ENCODE measurements at regions not wholly inside any gene's neighbourhood (a gene's known extent, or its start where the extent isn't known, plus 50 kb on each side); places are given as distances from the start of the nearest gene placed in this dataset.

DNA sequence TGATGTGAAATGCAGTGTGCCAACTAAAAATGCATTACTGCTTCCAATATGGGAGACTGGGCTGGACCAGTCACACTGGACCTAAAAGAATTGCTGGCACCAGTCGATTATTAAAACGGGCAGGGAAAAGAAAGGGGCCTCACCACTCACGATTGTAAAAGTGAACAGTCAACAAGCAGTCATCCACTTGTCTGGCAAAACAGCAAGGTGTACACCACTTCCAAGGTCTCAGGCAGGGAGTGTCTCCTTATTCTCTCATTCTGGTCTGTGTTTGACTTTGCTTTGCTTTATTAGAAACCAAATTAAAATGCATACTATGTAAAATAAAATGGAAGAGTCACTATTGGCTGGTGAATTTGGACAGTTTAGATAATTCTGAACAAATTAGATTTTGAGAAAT is 57.8 kb upstream of the TRPM3 start:
- no peaks in the 10 kb centered on the region for H3K79me2 ChIP-seq (ENCODE audit: low read length)
- no peaks in the 10 kb centered on the region for H3K4me1 ChIP-seq (ENCODE audit: low read length)
- TF ChIP-seq, protein P1, sequence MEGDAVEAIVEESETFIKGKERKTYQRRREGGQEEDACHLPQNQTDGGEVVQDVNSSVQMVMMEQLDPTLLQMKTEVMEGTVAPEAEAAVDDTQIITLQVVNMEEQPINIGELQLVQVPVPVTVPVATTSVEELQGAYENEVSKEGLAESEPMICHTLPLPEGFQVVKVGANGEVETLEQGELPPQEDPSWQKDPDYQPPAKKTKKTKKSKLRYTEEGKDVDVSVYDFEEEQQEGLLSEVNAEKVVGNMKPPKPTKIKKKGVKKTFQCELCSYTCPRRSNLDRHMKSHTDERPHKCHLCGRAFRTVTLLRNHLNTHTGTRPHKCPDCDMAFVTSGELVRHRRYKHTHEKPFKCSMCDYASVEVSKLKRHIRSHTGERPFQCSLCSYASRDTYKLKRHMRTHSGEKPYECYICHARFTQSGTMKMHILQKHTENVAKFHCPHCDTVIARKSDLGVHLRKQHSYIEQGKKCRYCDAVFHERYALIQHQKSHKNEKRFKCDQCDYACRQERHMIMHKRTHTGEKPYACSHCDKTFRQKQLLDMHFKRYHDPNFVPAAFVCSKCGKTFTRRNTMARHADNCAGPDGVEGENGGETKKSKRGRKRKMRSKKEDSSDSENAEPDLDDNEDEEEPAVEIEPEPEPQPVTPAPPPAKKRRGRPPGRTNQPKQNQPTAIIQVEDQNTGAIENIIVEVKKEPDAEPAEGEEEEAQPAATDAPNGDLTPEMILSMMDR (IDR thresholded peaks at IDR 0.05; ENCODE audit: low read depth, low read length), result no peak
- TF ChIP-seq EZH2phosphoT487 (IDR thresholded peaks at IDR 0.05; ENCODE audit: low read depth), result no peak
- H3K9me3 ChIP-seq (ENCODE audit: insufficient read depth, low read length), result no peaks in the 10 kb centered on the region
- H3K4me3 ChIP-seq (ENCODE audit: low read length), result no peak overlapping the region
- no peaks in the 10 kb centered on the region for H4K20me1 ChIP-seq (ENCODE audit: insufficient read depth, low read length)
- H3K9ac ChIP-seq (ENCODE audit: low read length), result no peak overlapping the region
- H2AFZ ChIP-seq (ENCODE audit: low read depth, low read length), result no peak overlapping the region
- H3K27ac ChIP-seq (ENCODE audit: low read length), result no peak overlapping the region
- no peak overlapping the region for H3K4me2 ChIP-seq (ENCODE audit: low read length)
- no peaks in the 10 kb centered on the region for H3K36me3 ChIP-seq (replicated peaks; ENCODE audit: low read depth, low read length)
- no peaks in the 10 kb centered on the region for H3K27me3 ChIP-seq (ENCODE audit: low read depth, low read length)

DNA sequence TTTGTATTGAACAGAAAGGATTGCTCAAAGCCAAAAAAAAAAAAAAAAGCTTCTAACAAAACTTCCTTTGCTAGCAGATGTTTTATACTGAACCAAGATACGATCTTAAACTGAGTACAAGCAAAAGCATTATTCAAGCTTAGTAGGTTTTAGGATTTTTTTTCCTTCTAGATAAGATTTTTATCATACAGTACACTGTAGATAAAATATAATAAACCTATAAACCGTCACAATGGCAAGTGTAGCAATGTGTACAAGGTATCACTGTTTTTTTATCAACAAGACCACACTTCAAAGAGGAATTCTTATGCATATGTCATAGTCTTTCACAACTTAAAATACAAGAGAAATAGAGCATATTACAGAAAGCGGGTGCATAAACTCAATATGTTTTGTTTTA is 56.5 kb upstream of the TRPM3 start:
- Histone ChIP-seq H3K27ac (ENCODE audit: low read length) (no peak overlapping the region), H3K4me1 (ENCODE audit: low read length) (no peaks in the 10 kb centered on the region), H2AFZ (ENCODE audit: low read depth, low read length) (no peak overlapping the region), H3K36me3 (replicated peaks; ENCODE audit: low read depth, low read length) (no peaks in the 10 kb centered on the region), H3K27me3 (ENCODE audit: low read depth, low read length) (no peaks in the 10 kb centered on the region), H3K4me3 (ENCODE audit: low read length) (no peak overlapping the region), H3K79me2 (ENCODE audit: low read length) (no peaks in the 10 kb centered on the region), H3K9ac (ENCODE audit: low read length) (no peak overlapping the region), H3K9me3 (ENCODE audit: insufficient read depth, low read length) (no peaks in the 10 kb centered on the region), H3K4me2 (ENCODE audit: low read length) (no peak overlapping the region), H4K20me1 (ENCODE audit: insufficient read depth, low read length) (no peaks in the 10 kb centered on the region)
- no peak for TF ChIP-seq EZH2phosphoT487 (IDR thresholded peaks at IDR 0.05; ENCODE audit: low read depth)
- TF ChIP-seq, protein P1 (IDR thresholded peaks at IDR 0.05; ENCODE audit: low read depth, low read length), result no peak

DNA sequence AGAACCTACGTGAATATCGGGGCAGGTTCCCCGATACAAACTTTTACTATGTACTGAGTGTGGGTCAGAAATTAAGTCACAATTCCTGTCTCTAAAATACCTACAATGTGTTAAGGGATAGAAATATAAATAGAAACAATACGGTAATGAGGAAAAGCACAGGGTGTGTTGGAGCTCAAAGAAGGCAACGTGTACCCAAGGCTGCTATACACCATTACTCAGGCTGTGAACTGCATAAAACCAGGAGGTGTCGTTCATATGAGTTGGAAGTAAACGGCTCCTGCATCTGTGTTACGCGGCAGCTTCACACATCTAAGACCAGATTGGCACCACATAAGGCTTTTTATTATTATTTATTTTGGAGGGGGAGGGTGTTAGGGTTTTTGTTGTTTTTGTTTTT is 50.1 kb upstream of the TRPM3 start:
- Histone ChIP-seq H4K20me1 (ENCODE audit: insufficient read depth, low read length) (no peaks in the 10 kb centered on the region), H3K9ac (ENCODE audit: low read length) (no peak overlapping the region), H3K4me3 (ENCODE audit: low read length) (no peak overlapping the region), H3K27ac (ENCODE audit: low read length) (no peak overlapping the region), H3K36me3 (replicated peaks; ENCODE audit: low read depth, low read length) (no peaks in the 10 kb centered on the region), H3K4me2 (ENCODE audit: low read length) (no peak overlapping the region), H3K79me2 (ENCODE audit: low read length) (no peaks in the 10 kb centered on the region), H3K4me1 (ENCODE audit: low read length) (no peaks in the 10 kb centered on the region), H3K27me3 (ENCODE audit: low read depth, low read length) (no peaks in the 10 kb centered on the region), H3K9me3 (ENCODE audit: insufficient read depth, low read length) (no peaks in the 10 kb centered on the region), H2AFZ (ENCODE audit: low read depth, low read length) (no peak overlapping the region)
- no peak for TF ChIP-seq EZH2phosphoT487 (IDR thresholded peaks at IDR 0.05; ENCODE audit: low read depth)
- TF ChIP-seq, protein P1 (IDR thresholded peaks at IDR 0.05; ENCODE audit: low read depth, low read length), result no peak

Measured in OCI-LY3 (cell line).